Upper lobe of left lung (tissue), 6 donors: ENCODE measurements at regions not wholly inside any gene's neighbourhood (a gene's known extent, or its start where the extent isn't known, plus 50 kb on each side); places are given as distances from the start of the nearest gene placed in this dataset.

Source experiments
- ATAC-seq, 2 donors: fragments of 200-7000 bp; cut with Tn5 transposase; one replicate each; pipeline ENCODE4 v1.9.1; 2022; ENCODE audit warnings: mild to moderate bottlenecking in 2 of 2, moderate library complexity in 2 of 2; ENCODE audit not compliant: low FRiP score in 2 of 2
- DNase-seq, 2 donors: peaks; one replicate each; pipeline ENCODE4 v3.0.0-alpha.2; 2019 to 2020
- H3K27ac ChIP-seq, 4 donors: fragments of 200-600 bp; sonication (generic); one replicate each; pipeline ENCODE4 v1.5.1; 2016 to 2019
- H3K27me3 ChIP-seq, 4 donors: fragments of 200-600 bp; sonication (generic); one replicate each; pipeline ENCODE4 v1.5.1; 2017 to 2019
- H3K36me3 ChIP-seq, 4 donors: fragments of 200-600 bp; sonication (generic); one replicate each; pipeline ENCODE4 v1.5.1; 2016 to 2019
- H3K4me1 ChIP-seq, 4 donors: fragments of 200-600 bp; sonication (generic); one replicate each; pipeline ENCODE4 v1.5.1; 2018 to 2019
- H3K4me3 ChIP-seq, 4 donors: fragments of 200-600 bp; sonication (generic); one replicate each; pipeline ENCODE4 v1.5.1; 2017 to 2019; ENCODE audit warnings: mild to moderate bottlenecking in 2 of 4, moderate library complexity in 1 of 4
- H3K9me3 ChIP-seq, 4 donors: fragments of 200-600 bp; sonication (generic); one replicate each; pipeline ENCODE4 v1.5.1; 2018 to 2019
- EP300 ChIP-seq, 4 donors: sonication (generic); formaldehyde crosslinking; IDR thresholded peaks; one replicate each; pipeline ENCODE4 v1.5.1; 2017; ENCODE audit warnings: antibody characterized with exemption in 4 of 4, control low read depth in 2 of 4
- POLR2A ChIP-seq, 4 donors: fragments of 450-650 bp; IDR thresholded peaks; one replicate each; pipeline ENCODE4 v1.5.1; 2016 to 2017; ENCODE audit warnings: antibody characterized with exemption in 4 of 4, mild to moderate bottlenecking in 2 of 4
- POLR2AphosphoS5 ChIP-seq, 2 donors: sonication (generic); formaldehyde crosslinking; IDR thresholded peaks; one replicate each; pipeline ENCODE4 v1.5.1; 2017; ENCODE audit warnings: antibody characterized with exemption in 2 of 2
- WGBS, 2 donors: methylation state at CpG; one replicate each; pipeline ENCODE4 v1.1.5; 2017 to 2018; 5-methylcytosine and 5-hydroxymethylcytosine counted together
- TF ChIP-seq, protein P1 (sequence below), 6 experiments: fragments of 450-650 bp in 4 of 6; fragments of 200-600 bp in 2 of 6; sonication (generic) in 2 of 6; IDR thresholded peaks; one replicate each; pipeline ENCODE4 v1.5.1; 2016 to 2019; ENCODE audit warnings: antibody characterized with exemption in 6 of 6
- donor health status: DM: no; HTN: no; CAD: no; lungs with moderate emphysema.
- donor health status: DM: no; HTN: yes; CAD: no; lungs with severe emphysema.

DNA sequence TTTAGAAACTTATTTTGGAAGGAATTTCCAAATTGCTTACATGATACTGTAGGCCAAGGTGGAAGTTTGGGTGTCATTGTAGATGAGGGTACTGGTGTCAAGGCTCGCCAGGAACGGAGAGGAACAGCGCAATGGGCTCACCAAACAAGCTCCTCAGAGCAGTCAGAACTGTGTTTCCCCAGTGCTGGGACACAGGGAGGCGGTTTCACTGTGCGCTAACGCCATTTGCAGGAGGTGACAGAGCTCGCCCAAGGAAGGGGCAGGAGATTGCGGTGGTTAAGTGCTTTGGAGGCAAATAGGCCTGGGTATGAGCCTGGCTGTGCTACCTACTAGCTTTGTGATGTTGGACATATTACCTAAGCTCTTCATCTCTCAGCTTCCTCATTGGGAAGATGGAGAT lies 57.3 kb downstream of the HHEX start:
- TF ChIP-seq POLR2A (IDR thresholded peaks at IDR 0.05) (no peak), POLR2AphosphoS5 (IDR thresholded peaks at IDR 0.05) (no peak), EP300 (IDR thresholded peaks at IDR 0.05) (no peak)
- TF ChIP-seq, protein P1, sequence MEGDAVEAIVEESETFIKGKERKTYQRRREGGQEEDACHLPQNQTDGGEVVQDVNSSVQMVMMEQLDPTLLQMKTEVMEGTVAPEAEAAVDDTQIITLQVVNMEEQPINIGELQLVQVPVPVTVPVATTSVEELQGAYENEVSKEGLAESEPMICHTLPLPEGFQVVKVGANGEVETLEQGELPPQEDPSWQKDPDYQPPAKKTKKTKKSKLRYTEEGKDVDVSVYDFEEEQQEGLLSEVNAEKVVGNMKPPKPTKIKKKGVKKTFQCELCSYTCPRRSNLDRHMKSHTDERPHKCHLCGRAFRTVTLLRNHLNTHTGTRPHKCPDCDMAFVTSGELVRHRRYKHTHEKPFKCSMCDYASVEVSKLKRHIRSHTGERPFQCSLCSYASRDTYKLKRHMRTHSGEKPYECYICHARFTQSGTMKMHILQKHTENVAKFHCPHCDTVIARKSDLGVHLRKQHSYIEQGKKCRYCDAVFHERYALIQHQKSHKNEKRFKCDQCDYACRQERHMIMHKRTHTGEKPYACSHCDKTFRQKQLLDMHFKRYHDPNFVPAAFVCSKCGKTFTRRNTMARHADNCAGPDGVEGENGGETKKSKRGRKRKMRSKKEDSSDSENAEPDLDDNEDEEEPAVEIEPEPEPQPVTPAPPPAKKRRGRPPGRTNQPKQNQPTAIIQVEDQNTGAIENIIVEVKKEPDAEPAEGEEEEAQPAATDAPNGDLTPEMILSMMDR (IDR thresholded peaks at IDR 0.05): no peak
- Histone ChIP-seq H3K27ac (no peak overlapping the region), H3K36me3 (no peaks in the 10 kb centered on the region), H3K27me3 (no peaks in the 10 kb centered on the region), H3K9me3 (no peaks in the 10 kb centered on the region), H3K4me3 (no peak overlapping the region), H3K4me1 (no peaks in the 10 kb centered on the region)
- ATAC-seq: no peak
- DNase-seq: no peak
- WGBS, 2 donors: 96 to 97% methylated on average over 8 of the region's 8 CpGs

DNA sequence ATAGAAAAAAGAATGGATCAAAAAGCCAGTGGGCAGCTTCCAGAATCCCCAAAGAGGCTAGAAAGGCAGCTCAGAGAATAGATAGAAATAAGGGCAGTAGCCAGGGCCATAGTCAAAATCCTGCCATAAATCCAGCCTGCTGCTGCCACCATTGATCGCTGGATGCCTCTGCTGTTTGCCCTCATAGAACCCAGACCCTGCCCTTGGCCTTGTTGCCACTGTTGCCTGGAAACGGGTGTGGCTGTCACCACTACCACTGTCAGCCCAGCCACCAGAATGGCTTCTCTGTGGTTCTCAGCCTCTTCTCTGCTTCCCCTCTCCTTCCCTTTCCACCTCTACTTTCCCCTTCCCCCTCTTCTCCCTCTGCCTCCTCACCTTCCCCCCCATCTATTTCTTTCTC lies 57.8 kb downstream of the HHEX start:
- DNase-seq: peak in 1 of 2 donors; percentile 35
- Histone ChIP-seq H3K4me1 (no peaks in the 10 kb centered on the region), H3K9me3 (no peaks in the 10 kb centered on the region), H3K4me3 (no peak overlapping the region), H3K27ac (no peak overlapping the region), H3K36me3 (no peaks in the 10 kb centered on the region), H3K27me3 (no peaks in the 10 kb centered on the region)
- WGBS, 2 donors: 54 to 66% methylated on average over 2 of the region's 2 CpGs
- no peak for TF ChIP-seq EP300 (IDR thresholded peaks at IDR 0.05)
- no peak for TF ChIP-seq POLR2A (IDR thresholded peaks at IDR 0.05)
- TF ChIP-seq, protein P1 (IDR thresholded peaks at IDR 0.05): no peak
- no peak for TF ChIP-seq POLR2AphosphoS5 (IDR thresholded peaks at IDR 0.05)
- ATAC-seq: peak in 1 of 2 donors; percentile 64

DNA sequence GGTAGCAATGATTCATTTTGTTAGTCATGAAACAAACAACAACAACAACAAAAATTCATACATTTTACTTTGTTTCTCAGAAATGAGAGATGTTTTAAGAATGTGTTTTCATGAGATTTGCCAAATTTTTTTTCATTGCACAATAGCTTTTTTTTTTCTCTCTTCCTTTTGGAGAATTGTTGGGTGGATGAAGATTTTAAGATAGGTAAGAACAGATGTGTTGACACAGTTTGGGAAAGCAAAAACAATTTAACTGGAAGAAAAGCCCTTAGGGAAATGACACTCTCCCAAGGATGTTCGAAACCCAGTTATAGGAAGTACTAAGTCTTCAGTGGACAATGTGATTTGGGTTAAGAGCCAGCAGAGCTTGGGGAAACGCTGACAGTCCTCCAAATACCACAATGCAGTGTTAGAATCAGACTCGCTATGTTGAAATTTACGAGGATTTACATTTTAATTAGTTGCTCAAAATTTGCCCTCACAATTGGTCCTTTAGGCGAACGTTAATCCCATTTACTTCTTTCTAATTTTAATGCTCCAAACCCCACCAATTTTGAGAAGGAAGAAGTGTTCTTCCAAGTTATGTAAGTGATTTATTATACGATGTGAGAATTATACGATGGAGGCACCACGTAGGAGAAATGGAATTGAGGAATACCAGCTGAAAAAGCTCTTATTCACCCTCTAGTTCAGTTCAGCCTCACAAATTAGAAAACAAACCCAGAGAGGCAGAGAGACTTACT lies 61.2 kb downstream of the HHEX start:
- peak in 1 of 2 donors; percentile 62 for ATAC-seq
- DNase-seq: no peak
- H3K36me3 ChIP-seq: no peaks in the 10 kb centered on the region
- no peaks in the 10 kb centered on the region for H3K9me3 ChIP-seq
- H3K27ac ChIP-seq: peak overlapping the region in 1 of 4 donors; percentile 17
- no peaks in the 10 kb centered on the region for H3K27me3 ChIP-seq
- H3K4me3 ChIP-seq: no peak overlapping the region
- 41 to 45% methylated on average over 9 of the region's 9 CpGs for WGBS, 2 donors
- TF ChIP-seq, protein P1 (IDR thresholded peaks at IDR 0.05): no peak
- TF ChIP-seq EP300 (IDR thresholded peaks at IDR 0.05) (no peak), POLR2A (IDR thresholded peaks at IDR 0.05) (no peak), POLR2AphosphoS5 (IDR thresholded peaks at IDR 0.05) (no peak)
- H3K4me1 ChIP-seq: peaks cover 7 to 13% (median 9%) of the 10 kb centered on the region in 4 donors

DNA sequence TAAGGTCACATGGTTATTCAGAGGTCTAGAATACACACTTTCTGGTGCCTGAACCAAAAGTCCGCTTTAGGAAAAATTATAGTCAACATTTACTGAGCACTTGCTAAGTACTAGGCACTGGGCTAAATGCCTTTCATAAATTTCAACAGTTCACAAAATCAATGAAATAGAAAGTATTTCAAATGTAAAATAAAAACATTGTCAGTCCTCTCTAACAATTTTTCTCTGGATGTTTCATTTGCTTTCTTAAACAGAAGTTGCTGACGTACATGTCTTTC lies 61.7 kb downstream of the HHEX start:
- no peak for DNase-seq
- Histone ChIP-seq H3K27me3 (no peaks in the 10 kb centered on the region), H3K4me1 (peaks cover 11 to 16% (median 14%) of the 10 kb centered on the region in 4 donors), H3K36me3 (no peaks in the 10 kb centered on the region), H3K27ac (no peak overlapping the region), H3K4me3 (no peak overlapping the region), H3K9me3 (no peaks in the 10 kb centered on the region)
- ATAC-seq: no peak
- TF ChIP-seq POLR2A (IDR thresholded peaks at IDR 0.05) (no peak), POLR2AphosphoS5 (IDR thresholded peaks at IDR 0.05) (no peak), EP300 (IDR thresholded peaks at IDR 0.05) (no peak)
- TF ChIP-seq, protein P1 (IDR thresholded peaks at IDR 0.05): no peak
- 71 to 74% methylated on average over 2 of the region's 2 CpGs for WGBS, 2 donors

- TF ChIP-seq EP300 (IDR thresholded peaks at IDR 0.05) (no peak), POLR2AphosphoS5 (IDR thresholded peaks at IDR 0.05) (no peak), POLR2A (IDR thresholded peaks at IDR 0.05) (no peak)
- TF ChIP-seq, protein P1 (IDR thresholded peaks at IDR 0.05): no peak
- 94 to 95% methylated on average over 2 of the region's 2 CpGs for WGBS, 2 donors
- DNase-seq (no peak), ATAC-seq (no peak)
- Histone ChIP-seq H3K27ac (no peak overlapping the region), H3K4me1 (peaks cover 15 to 20% (median 18%) of the 10 kb centered on the region in 4 donors), H3K4me3 (no peak overlapping the region), H3K36me3 (no peaks in the 10 kb centered on the region), H3K9me3 (no peaks in the 10 kb centered on the region), H3K27me3 (no peaks in the 10 kb centered on the region)
These were observed 62.1 kb downstream of the HHEX start for GRCh38 chr10:92751827-92752226.
